NCI-H460 (cell line): ENCODE measurements at regions not wholly inside any gene's neighbourhood (a gene's known extent, or its start where the extent isn't known, plus 50 kb on each side); places are given as distances from the start of the nearest gene placed in this dataset.
"Not testable (repeated sequence)": the region's sequence is repeated elsewhere in the genome, so short reads cannot be mapped to it uniquely, and the experiment has no call there.

ENCODE experiments used
- DNase-seq: peaks from one replicate; pipeline ENCODE4 v3.0.0-alpha.2; 2016; ENCODE audit warnings: low read depth; ENCODE audit errors: extremely low read depth

- no peak for DNase-seq
Observed at GRCh38 chr18:57956491-57956890, 87.5 kb upstream of the NEDD4L start.

DNA sequence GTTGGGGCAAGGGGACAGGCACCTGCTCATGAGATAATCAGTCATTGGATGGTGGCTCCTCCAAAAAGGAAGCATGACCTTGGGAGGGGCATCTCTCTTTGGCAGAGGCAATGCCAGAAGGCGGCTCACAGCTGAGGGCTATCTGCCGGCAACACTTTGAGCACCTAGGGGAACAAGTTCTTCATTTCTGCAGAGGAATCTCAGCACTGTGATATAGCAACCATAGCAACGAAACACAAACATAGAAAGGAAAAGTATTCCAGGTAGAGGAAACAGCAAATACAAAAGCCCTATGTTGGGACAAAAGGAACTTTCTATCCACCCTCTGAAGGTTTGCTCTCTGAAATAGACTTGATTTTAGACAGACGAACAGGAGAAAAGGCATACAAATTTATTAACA is 89.1 kb upstream of the NEDD4L start:
- no peak for DNase-seq

DNA sequence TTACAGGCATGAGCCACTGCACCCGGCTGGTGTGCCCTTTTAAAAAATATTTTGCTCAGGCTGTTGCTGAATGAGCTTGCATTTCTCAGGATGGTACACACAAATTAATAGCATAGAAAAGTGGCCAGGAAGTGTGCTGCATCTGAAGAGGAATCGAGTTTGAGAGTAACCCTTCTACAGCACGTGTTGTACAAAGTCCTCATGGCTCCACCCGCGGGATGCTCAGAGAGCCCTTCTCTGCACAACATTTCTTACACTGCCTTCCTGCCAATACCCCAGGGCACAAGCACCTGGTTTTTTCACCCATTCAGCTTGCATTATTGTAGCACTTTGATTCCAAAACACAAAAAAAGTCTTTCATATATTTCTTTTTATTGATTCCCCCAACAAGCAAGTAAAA is 90.1 kb upstream of the NEDD4L start:
- DNase-seq, result no peak

GRCh38 chr18:57951999-57952774 is 91.8 kb upstream of the NEDD4L start:
- DNase-seq, result no peak

DNA sequence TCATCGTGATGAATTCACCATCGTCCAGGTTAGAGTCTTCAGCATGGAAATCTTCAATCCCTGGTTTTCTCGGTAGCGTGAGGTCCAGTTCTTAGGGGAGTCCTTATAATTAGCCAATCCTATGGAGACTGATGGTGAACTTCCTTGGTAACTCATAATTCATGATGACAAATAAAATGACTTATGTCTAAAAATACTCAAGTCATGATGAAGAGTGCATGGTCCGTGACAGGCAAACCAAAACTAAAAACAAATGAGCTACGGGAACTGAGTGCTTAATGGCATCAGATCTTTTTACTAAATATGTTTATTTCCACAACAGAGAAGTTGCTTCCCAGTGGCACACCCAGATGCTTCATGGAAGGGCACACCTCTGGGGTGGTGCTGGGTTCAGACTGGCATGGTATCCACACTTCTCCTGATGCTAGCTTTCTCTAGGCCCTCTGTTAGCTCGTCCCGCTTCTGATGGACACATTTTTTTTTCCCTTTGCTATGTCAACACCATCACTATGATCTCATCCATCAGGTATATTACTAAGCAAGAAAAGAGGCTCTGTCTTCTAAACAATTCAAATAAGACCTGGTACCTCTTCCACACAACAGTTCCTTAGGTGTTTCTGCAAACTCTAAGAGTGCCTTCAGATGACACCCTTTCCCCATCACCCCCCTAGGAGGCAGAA is 92.8 kb upstream of the NEDD4L start:
- DNase-seq, result no peak

DNA sequence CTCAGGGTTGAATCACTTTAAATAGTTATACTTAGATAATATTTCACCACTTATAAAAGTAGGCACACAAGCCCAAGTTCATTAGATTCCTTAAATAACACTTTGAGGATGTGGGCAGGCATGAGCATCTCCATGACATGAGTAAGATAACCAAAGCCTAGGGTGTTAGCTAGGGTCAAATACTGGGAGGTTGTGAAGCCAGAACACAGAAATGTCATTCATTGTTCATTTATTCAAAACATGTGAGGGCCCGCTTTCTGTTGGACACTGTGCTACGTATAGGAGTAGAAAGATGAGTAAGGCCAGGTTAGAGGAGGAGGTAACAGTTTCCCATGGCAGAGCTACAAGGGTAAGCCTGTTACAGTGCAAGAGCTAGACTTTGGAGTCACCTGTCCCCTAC is 93.5 kb upstream of the NEDD4L start:
- no peak for DNase-seq

GRCh38 chr18:57949335-57949734 is 94.7 kb upstream of the NEDD4L start:
- DNase-seq, result not testable (repeated sequence)

DNA sequence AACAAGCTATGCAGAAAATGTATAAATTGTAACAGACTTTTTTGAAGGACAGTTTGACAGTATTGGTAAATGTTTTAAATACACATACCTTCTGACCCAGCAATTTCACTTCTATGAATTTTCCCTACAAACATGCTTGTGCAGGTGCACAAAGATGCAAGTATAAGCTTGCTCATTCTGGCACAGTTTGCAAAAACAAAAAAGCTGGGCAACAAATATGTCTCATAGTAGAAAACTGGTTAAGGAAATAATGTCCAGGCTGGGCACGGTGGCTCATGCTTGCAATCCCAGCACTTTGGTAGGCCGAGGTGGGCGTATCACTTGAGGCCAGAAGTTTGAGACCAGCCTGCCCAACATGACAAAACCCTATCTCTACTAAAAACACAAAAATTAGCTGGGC is 96.9 kb upstream of the NEDD4L start:
- no peak for DNase-seq

- DNase-seq, result no peak
Observed at GRCh38 chr18:57943723-57944122, 100.3 kb upstream of the NEDD4L start.

DNA sequence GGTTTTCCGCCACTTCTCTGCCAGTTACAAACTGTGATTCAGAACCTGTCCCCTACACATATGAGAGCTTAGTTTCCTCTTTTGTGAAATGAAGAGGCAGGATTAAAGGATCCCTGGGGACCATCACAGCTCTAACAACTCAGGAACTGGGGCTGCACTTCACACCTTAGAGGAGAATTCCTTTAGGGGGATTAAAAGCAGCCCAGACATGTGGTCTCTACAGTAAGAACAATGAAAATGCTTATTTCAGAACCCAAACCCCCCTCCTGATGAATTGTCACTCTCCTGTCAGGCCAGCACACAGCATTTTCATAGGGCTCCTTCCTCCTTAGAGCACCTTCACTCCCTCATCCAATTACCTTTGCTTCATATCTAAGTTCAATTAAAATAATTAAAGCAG is 101.5 kb upstream of the NEDD4L start:
- DNase-seq, result peak; percentile 30

DNA sequence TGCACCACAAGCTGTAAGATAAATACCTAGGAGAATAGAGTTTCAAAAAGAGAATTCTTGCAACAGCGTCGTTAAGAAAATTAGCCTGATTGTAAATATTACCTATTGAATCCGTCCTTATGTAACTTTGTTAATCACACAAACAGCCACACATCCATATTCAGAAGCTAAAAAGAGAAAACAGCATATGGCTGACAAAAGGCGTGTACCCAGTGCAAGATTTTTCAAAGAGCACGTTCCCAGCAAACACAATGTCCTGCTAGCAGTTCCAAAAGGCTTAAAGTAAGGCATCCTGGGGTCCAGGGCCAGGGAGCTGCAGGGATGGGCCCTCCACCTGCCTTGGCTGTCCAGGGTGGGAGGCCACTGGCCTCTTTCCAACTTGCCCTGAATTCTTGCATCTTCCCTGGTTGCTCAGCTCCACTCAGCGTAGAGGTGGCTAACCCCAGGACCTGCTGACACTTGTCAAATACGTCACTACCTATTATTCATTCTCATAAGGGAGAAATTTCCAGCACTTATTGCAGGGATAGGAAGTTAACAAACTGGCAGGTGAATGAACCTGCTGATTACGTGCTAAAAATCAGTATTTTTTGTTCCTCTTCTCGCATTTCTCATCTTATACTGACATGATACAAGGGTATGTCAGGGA is 102.1 kb upstream of the NEDD4L start:
- peak; percentile 39 for DNase-seq

DNA sequence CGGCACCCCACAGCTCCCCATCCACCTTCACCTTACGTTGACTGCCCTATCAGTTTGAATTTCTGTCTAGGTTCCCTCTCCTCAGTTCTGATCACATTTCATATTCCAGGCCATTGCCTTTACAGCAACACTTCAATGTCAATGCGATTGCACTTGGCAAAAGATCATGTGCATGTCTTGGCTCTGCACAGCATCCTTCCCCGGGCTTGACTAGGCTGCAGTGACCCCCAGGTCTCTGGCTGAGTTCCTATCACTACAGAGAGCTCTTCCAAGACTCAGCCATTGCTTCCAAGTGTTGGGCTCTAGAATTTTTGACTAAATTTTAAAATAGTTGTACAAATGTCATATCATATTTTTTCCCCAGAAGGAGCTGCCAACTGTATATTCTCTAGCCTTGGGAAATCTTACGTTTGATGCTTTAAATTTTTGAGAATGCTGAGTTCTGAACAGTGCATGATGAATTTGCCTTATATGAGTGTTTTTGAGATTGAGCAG is 103.8 kb upstream of the NEDD4L start:
- DNase-seq, result no peak

GRCh38 chr18:57934375-57934774 is 109.7 kb upstream of the NEDD4L start:
- not testable (repeated sequence) for DNase-seq

- DNase-seq, result no peak
Observed at GRCh38 chr18:57931038-57931437, 113.0 kb upstream of the NEDD4L start.

DNA sequence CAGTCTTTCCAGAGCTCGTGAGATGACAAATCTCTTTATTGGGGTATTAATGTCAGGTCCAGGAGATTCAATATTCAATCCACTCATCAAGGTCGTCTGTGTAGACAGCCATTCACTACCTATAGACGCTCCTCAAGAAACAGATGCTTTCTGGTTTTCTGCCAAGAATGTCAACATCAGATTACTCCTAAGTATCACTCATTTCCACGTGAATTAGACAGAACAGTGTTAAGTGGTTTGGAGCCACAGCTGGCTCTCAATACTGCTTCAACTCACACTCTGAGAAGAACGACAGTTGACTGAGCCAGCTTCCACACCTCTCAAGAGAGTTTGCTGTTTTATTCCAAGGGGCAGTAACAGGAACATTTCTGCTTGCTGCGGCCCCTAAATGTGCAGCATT is 113.5 kb upstream of the NEDD4L start:
- DNase-seq, result no peak

DNA sequence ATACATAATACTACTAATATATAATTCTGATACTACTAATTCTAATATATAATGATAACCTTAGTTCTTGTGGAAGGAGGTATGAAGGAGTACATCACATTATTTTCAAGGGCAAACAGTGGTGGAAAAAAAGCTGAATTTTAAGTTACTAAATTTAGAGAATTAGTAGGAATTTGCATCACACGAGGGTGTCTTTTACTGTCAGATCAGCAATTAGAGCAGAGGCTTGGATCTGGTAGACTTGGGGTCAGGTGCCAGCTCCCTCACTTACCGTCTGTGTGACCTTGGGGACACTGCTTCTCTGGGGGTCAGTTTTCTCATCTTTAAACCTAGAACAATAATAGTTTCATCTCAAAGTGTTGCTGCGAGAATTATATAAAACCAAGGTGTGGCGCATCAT is 114.1 kb upstream of the NEDD4L start:
- no peak for DNase-seq

DNA sequence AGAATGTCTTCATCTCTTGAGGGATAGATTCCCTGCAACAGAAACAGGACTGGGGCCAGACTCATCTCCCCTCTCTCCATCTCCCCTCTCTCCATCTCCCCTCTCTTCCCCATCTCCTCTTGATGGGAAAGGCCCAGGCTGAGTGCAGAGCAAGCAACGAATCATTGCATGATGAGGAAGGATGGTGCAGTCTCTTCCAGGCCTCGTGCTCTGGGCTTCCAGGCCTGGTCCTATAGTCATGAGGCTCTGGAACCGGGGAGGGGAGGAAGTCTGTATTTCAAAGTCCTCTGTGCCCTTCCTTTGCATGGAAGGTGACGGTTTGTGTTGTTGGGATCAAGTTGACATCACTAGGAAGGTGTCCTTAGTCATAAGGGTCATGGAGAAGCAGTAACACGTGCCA is 115.6 kb upstream of the NEDD4L start:
- no peak for DNase-seq

DNA sequence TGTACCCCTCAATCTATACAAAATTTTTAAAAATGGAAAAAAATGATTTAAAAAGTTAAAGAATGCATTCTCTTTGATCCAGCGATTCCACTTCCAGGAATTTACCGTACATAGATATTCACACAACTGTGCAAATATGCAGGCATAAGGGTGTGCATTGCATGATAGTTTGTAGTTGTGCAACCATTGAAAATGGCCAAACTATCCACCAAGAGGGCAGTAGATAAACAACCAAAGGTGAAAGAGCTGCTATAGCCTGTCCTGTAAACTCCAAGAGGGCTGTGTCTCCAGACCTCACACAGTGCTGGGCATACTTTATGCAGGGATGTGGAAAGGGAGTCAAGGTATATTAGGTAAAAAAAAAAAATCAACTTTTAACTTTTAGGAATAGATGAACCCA is 116.5 kb upstream of the NEDD4L start:
- no peak for DNase-seq

DNA sequence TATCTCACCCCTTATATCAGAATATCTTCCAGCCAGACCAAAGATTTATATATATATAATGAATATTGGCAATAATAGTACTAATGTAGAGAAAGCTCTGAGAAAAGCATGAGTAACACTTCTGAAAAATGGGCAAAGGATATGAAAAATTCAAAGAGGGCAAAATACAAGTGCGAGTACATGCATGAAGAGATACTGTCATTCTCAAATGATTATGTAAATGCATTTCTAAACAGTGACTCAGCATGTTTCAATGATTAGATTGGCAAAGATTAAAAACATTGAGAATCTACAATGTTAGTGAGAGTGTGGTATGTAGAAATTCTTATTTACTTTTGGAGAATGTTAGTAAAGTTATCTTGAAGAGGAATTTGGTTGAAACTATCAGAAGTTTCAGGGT is 118.3 kb upstream of the NEDD4L start:
- DNase-seq, result no peak

GRCh38 chr18:57923611-57924010 is 120.4 kb upstream of the NEDD4L start:
- no peak for DNase-seq

- DNase-seq, result no peak
Observed at GRCh38 chr18:57922885-57923284, 119.8 kb upstream of the ATP8B1 start.

- DNase-seq, result peak; percentile 59
Observed at GRCh38 chr18:57921708-57922107, 118.6 kb upstream of the ATP8B1 start.
